ENCODE measurements at regions not wholly inside any gene's neighbourhood (a gene's known extent, or its start where the extent isn't known, plus 50 kb on each side); places are given as distances from the start of the nearest gene placed in this dataset.

DNA sequence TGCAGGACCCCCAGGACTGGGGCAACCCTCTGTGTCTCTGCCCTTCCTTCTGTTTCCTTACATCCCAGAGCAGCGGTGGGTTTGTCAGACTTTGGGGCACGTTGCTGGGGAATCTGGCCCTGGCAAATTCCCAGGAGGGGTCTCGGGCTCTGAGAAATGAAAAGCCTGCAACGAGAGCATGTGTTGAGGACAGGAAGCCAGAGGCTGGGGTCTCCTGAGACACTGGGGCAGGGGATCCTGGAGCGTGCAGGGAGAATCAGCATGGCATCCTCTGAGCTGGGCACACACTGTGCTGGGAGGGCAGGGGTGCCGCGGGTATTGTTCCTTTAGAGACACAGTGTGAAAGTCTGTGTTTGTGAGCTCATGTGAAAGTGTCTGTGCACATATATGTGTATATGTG, 279.9 kb upstream of the PPP2R2D start:
- no peak for DNase-seq (ENCODE audit: extremely low read depth, insufficient read length)
- Histone ChIP-seq H3K36me3 (ENCODE audit: control insufficient read depth, insufficient read depth, low read length) (no peaks in the 10 kb centered on the region), H3K4me3 (replicated peaks; ENCODE audit: low read depth, low read length) (no peak overlapping the region), H3K27me3 (replicated peaks; ENCODE audit: control insufficient read depth, insufficient read depth, low read length) (no peaks in the 10 kb centered on the region)
- TF ChIP-seq, protein P1, sequence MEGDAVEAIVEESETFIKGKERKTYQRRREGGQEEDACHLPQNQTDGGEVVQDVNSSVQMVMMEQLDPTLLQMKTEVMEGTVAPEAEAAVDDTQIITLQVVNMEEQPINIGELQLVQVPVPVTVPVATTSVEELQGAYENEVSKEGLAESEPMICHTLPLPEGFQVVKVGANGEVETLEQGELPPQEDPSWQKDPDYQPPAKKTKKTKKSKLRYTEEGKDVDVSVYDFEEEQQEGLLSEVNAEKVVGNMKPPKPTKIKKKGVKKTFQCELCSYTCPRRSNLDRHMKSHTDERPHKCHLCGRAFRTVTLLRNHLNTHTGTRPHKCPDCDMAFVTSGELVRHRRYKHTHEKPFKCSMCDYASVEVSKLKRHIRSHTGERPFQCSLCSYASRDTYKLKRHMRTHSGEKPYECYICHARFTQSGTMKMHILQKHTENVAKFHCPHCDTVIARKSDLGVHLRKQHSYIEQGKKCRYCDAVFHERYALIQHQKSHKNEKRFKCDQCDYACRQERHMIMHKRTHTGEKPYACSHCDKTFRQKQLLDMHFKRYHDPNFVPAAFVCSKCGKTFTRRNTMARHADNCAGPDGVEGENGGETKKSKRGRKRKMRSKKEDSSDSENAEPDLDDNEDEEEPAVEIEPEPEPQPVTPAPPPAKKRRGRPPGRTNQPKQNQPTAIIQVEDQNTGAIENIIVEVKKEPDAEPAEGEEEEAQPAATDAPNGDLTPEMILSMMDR (IDR thresholded peaks at IDR 0.05; ENCODE audit: insufficient read depth, low read length, poor library complexity, severe bottlenecking) = no peak

DNA sequence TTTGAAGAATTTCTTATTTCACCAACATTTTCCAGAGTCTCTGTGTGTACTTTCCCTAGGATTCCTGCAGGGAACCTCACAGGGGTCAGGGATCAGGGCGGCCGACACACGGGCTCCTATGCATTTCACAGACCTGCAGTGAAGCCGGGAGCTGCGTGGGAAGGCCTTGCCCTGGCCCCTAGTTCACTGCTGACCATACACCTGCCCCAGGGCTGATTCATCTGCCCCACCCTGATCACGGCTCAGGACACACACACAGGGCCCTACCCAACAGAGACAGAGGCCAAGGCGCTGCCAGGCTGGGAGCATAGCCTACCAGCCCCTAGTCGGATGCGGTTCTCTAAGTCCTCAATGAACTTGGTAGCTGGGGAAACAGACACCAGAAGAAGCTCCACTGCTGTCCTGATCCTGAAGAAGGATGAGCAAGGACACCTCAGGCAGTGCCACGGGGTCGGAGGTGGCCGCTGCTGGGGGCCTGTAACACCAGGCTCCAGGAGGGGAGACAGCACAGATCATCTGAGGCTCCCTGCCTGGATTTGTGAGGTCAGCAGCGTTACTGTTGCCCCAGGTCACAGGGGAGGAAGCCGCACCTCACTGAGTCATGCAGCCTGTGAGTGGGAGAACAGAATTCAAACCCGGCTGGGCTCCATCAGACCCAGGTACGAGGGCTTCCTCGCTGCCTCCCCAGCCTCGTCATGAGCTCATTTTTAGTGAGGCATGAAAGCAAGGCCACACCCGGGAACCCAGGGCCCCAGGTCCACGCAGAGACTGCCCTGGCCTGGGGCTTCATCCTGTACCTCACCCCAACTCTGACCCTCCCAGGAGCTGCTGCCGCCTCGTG, 278.8 kb upstream of the PPP2R2D start:
- DNase-seq (ENCODE audit: extremely low read depth, insufficient read length) = no peak
- H3K4me3 ChIP-seq (replicated peaks; ENCODE audit: low read depth, low read length) = no peak overlapping the region
- TF ChIP-seq, protein P1 (IDR thresholded peaks at IDR 0.05; ENCODE audit: insufficient read depth, low read length, poor library complexity, severe bottlenecking) = no peak

DNA sequence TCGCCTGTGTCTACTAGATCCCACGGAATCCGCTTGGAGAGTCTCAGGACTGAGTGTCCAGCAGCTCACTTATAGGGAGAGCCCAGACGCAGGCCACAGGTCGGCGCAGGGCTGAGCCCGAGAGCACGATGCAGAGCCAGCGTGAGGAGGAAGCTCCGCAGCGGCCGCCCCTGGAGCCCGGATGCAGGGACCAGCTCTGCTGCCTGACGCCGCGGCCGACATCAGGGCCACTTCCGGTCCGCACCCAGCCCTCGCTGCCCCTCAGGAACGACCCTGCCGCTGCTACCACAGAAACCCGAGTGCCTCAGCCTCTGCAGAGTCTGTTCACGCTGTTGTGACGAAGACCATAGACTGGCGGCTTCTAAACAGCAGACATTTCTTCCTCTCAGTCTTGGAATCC, 275.8 kb upstream of the PPP2R2D start:
- TF ChIP-seq, protein P1 (IDR thresholded peaks at IDR 0.05; ENCODE audit: insufficient read depth, low read length, poor library complexity, severe bottlenecking) = no peak
- no peak overlapping the region for H3K4me3 ChIP-seq (replicated peaks; ENCODE audit: low read depth, low read length)
- no peaks in the 10 kb centered on the region for H3K27me3 ChIP-seq (replicated peaks; ENCODE audit: control insufficient read depth, insufficient read depth, low read length)
- no peak for DNase-seq (ENCODE audit: extremely low read depth, insufficient read length)
- H3K36me3 ChIP-seq (ENCODE audit: control insufficient read depth, insufficient read depth, low read length) = no peaks in the 10 kb centered on the region

More for the DNA sequence above, 278.8 kb upstream of the PPP2R2D start:
- Histone ChIP-seq H3K36me3 (ENCODE audit: control insufficient read depth, insufficient read depth, low read length) (no peaks in the 10 kb centered on the region), H3K27me3 (replicated peaks; ENCODE audit: control insufficient read depth, insufficient read depth, low read length) (no peaks in the 10 kb centered on the region)

DNA sequence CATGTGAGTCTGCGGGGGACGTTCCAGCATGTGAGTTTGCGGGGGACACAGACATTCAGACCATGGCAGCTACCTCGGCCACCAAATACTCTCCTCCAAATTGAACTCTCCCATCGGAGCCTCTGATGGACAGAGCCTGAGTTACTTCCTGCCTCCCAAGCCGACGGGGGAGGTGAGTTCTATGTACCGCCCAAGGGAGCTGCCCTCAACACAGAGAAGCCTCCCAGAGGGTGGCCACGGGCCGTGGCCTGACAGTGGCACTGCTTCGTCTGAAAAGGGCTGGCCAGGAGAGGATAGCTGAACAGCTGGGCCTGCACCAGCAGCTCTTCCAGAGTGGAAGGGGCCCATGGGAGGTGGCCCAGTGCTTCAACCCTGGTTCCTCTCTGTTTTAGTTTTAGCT, 274.5 kb upstream of the PPP2R2D start:
- no peaks in the 10 kb centered on the region for H3K27me3 ChIP-seq (replicated peaks; ENCODE audit: control insufficient read depth, insufficient read depth, low read length)
- TF ChIP-seq, protein P1 (IDR thresholded peaks at IDR 0.05; ENCODE audit: insufficient read depth, low read length, poor library complexity, severe bottlenecking) = no peak
- no peak for DNase-seq (ENCODE audit: extremely low read depth, insufficient read length)
- no peak overlapping the region for H3K4me3 ChIP-seq (replicated peaks; ENCODE audit: low read depth, low read length)
- H3K36me3 ChIP-seq (ENCODE audit: control insufficient read depth, insufficient read depth, low read length) = no peaks in the 10 kb centered on the region

DNA sequence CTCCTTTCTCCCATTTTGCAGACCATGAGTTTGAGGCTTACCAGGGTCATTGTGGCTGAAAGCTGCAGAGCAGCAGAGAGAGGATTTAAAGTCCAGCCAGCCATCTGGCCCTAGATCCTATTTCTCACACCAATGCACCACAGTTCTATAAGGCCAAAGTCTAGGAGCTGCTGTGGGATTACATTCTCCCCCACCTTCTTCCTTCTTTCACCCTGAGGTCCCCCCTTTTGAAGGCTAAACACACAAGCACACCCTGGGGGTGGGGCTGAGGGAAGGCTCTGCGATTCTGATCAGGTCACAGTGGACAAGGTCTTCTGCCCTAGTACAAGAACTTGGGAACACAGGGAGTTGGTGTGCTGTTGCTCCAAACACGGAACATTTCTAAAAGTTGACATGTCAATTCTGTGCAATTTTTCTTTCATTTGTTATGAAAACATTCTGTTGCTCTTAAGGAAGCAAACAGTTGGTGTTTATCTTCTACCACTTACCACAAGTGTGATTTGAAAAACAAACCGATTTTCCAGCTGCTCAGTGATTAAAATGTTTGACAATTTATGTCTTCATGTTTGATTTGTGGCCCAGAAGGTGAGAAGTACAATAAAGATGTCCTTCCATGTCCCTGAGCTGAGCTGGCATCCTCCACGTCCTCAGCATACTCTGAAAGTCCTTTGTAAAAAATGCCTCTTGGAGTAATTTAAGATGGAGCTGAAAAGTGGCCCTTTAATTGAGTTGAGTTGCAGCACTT, 271.6 kb upstream of the PPP2R2D start:
- Histone ChIP-seq H3K36me3 (ENCODE audit: control insufficient read depth, insufficient read depth, low read length) (no peaks in the 10 kb centered on the region), H3K4me3 (replicated peaks; ENCODE audit: low read depth, low read length) (no peak overlapping the region), H3K27me3 (replicated peaks; ENCODE audit: control insufficient read depth, insufficient read depth, low read length) (no peaks in the 10 kb centered on the region)
- TF ChIP-seq, protein P1 (IDR thresholded peaks at IDR 0.05; ENCODE audit: insufficient read depth, low read length, poor library complexity, severe bottlenecking) = no peak
- DNase-seq (ENCODE audit: extremely low read depth, insufficient read length) = no peak

Data from GM06990 (cell line).